H9 (cell line): ENCODE measurements at regions not wholly inside any gene's neighbourhood (a gene's known extent, or its start where the extent isn't known, plus 50 kb on each side); places are given as distances from the start of the nearest gene placed in this dataset.

Source experiments
- DNase-seq: peaks from one replicate; pipeline ENCODE4 v3.0.0-alpha.2; 2017
- H2AFZ ChIP-seq: one replicate; pipeline ENCODE4 v1.6.1; 2013; ENCODE audit warnings: mild to moderate bottlenecking, low read length, control low read depth, moderate library complexity
- H2AK5ac ChIP-seq: 2 replicates; pipeline ENCODE4 v1.6.1; 2013; ENCODE audit warnings: low read length, control low read depth, mixed read lengths; ENCODE audit not compliant: insufficient read length
- H2BK120ac ChIP-seq: one replicate; pipeline ENCODE4 v1.6.1; 2013; ENCODE audit warnings: low read depth, mild to moderate bottlenecking, low read length, control low read depth, inconsistent platforms; ENCODE audit not compliant: poor library complexity, severe bottlenecking
- H2BK12ac ChIP-seq: 2 replicates; pipeline ENCODE4 v1.6.1; 2013; ENCODE audit warnings: low read length, control low read depth, mixed read lengths, low read depth; ENCODE audit not compliant: insufficient read length
- H2BK15ac ChIP-seq: 2 replicates; pipeline ENCODE4 v1.6.1; 2013; ENCODE audit warnings: low read depth, low read length, control low read depth
- H2BK20ac ChIP-seq: one replicate; pipeline ENCODE4 v1.6.1; 2013; ENCODE audit warnings: low read depth, mild to moderate bottlenecking, low read length, control low read depth, inconsistent platforms; ENCODE audit not compliant: poor library complexity, severe bottlenecking
- H2BK5ac ChIP-seq: 2 replicates; pipeline ENCODE4 v1.6.1; 2013; ENCODE audit warnings: low read length, control low read depth, mixed read lengths; ENCODE audit not compliant: insufficient read length
- H3K14ac ChIP-seq: 2 replicates; pipeline ENCODE4 v1.6.1; 2013; ENCODE audit warnings: low read length, control low read depth; ENCODE audit not compliant: insufficient read depth
- H3K18ac ChIP-seq: 2 replicates; pipeline ENCODE4 v1.6.1; 2013; ENCODE audit warnings: low read depth, mild to moderate bottlenecking, mixed read lengths, low read length, control low read depth; ENCODE audit not compliant: insufficient read length
- H3K23ac ChIP-seq: 2 replicates; pipeline ENCODE4 v1.6.1; 2013; ENCODE audit warnings: low read length, control low read depth, mixed read lengths, low read depth; ENCODE audit not compliant: insufficient read length
- H3K23me2 ChIP-seq: 2 replicates; pipeline ENCODE4 v1.6.1; 2013; ENCODE audit warnings: low read depth, mild to moderate bottlenecking, mixed read lengths, low read length, control low read depth; ENCODE audit not compliant: insufficient read length, poor library complexity, severe bottlenecking
- H3K27ac ChIP-seq: 2 replicates; pipeline ENCODE4 v1.5.1; 2013; ENCODE audit warnings: low read length, control low read depth, mixed read lengths, low read depth; ENCODE audit not compliant: insufficient read length
- H3K27me3 ChIP-seq: 2 replicates; pipeline ENCODE4 v1.6.1; 2013; ENCODE audit warnings: low read length, control low read depth, inconsistent platforms; ENCODE audit not compliant: insufficient read depth
- H3K4ac ChIP-seq: 2 replicates; pipeline ENCODE4 v1.6.1; 2013; ENCODE audit warnings: low read depth, mild to moderate bottlenecking, control low read depth, inconsistent platforms, low read length, moderate library complexity
- H3K4me1 ChIP-seq: 2 replicates; pipeline ENCODE4 v1.6.1; 2013; ENCODE audit warnings: low read length, control low read depth, inconsistent platforms; ENCODE audit not compliant: insufficient read depth
- H3K4me2 ChIP-seq: 2 replicates; pipeline ENCODE4 v1.6.1; 2013; ENCODE audit warnings: low read length, control low read depth, mixed read lengths; ENCODE audit not compliant: insufficient read length, insufficient read depth
- H3K56ac ChIP-seq: 2 replicates; pipeline ENCODE4 v1.6.1; 2013; ENCODE audit warnings: low read depth, mild to moderate bottlenecking, mixed read lengths, low read length, control low read depth; ENCODE audit not compliant: insufficient read length
- H3K79me1 ChIP-seq: 2 replicates; pipeline ENCODE4 v1.6.1; 2013; ENCODE audit warnings: low read depth, mild to moderate bottlenecking, moderate library complexity, low read length, control low read depth, inconsistent platforms; ENCODE audit not compliant: insufficient read depth, poor library complexity, severe bottlenecking
- H3K79me2 ChIP-seq: 2 replicates; pipeline ENCODE4 v1.6.1; 2013; ENCODE audit warnings: low read length, control low read depth, inconsistent platforms; ENCODE audit not compliant: insufficient read depth
- H3K9ac ChIP-seq: 2 replicates; pipeline ENCODE4 v1.6.1; 2013; ENCODE audit warnings: low read length, control low read depth, mixed read lengths; ENCODE audit not compliant: insufficient read length; ENCODE audit errors: extremely low read depth
- H3K9me3 ChIP-seq: one replicate; pipeline ENCODE4 v1.6.1; 2013; ENCODE audit warnings: low read depth, low read length, inconsistent platforms; ENCODE audit not compliant: control insufficient read depth
- H3T11ph ChIP-seq: one replicate; pipeline ENCODE4 v1.6.1; 2013; ENCODE audit warnings: mild to moderate bottlenecking, low read length, control low read depth, inconsistent platforms
- H4K20me1 ChIP-seq: one replicate; pipeline ENCODE4 v1.6.1; 2013; ENCODE audit not compliant: control insufficient read depth, insufficient read length, insufficient read depth
- H4K5ac ChIP-seq: 2 replicates; pipeline ENCODE4 v1.6.1; 2013; ENCODE audit warnings: low read depth, mild to moderate bottlenecking, mixed read lengths, low read length, control low read depth; ENCODE audit not compliant: insufficient read length
- H4K8ac ChIP-seq: replicated peaks from 2 replicates; pipeline ENCODE4 v1.6.1; 2013; ENCODE audit warnings: low read length, control low read depth, mixed read lengths, low read depth; ENCODE audit not compliant: insufficient read length
- H4K91ac ChIP-seq: 2 replicates; pipeline ENCODE4 v1.6.1; 2013; ENCODE audit warnings: low read depth, mild to moderate bottlenecking, moderate library complexity, mixed read lengths, low read length, control low read depth; ENCODE audit not compliant: insufficient read length
- H3K27ac Mint-ChIP-seq, 3 experiments: 2 replicates in 2 of 3; 3 replicates in 1 of 3; pipeline ENCODE4 v1.8.0; 2020 to 2021; ENCODE audit warnings: mixed read lengths in 3 of 3, mild to moderate bottlenecking in 1 of 3, moderate library complexity in 1 of 3
- H3K27me3 Mint-ChIP-seq: 2 replicates; pipeline ENCODE4 v1.8.0; 2021; ENCODE audit warnings: low read depth, mild to moderate bottlenecking, moderate library complexity, mixed read lengths
- H3K36me3 Mint-ChIP-seq, 3 experiments: 2 replicates in 2 of 3; 3 replicates in 1 of 3; pipeline ENCODE4 v1.8.0; 2020 to 2021; ENCODE audit warnings: low read depth in 3 of 3, mixed read lengths in 3 of 3; ENCODE audit not compliant: insufficient read depth in 1 of 3
- H3K4me1 Mint-ChIP-seq, 2 experiments: 2 replicates each; pipeline ENCODE4 v1.8.0; 2020; ENCODE audit warnings: mixed read lengths in 2 of 2
- H3K4me3 Mint-ChIP-seq, 2 experiments: 2 replicates in 1 of 2; 3 replicates in 1 of 2; pipeline ENCODE4 v1.8.0; 2020 to 2021; ENCODE audit warnings: mild to moderate bottlenecking in 2 of 2, mixed read lengths in 2 of 2, moderate library complexity in 1 of 2
- H3K9me3 Mint-ChIP-seq, 2 experiments: 2 replicates in 1 of 2; 3 replicates in 1 of 2; pipeline ENCODE4 v1.8.0; 2020; ENCODE audit warnings: mild to moderate bottlenecking in 2 of 2, mixed read lengths in 2 of 2, moderate library complexity in 1 of 2
- TF ChIP-seq, protein P1 (sequence below): fragments of 200-600 bp; sonication (generic); conservative IDR thresholded peaks from 3 replicates; pipeline ENCODE4 v1.8.0; 2021; ENCODE audit warnings: antibody characterized with exemption, mild to moderate bottlenecking

DNA sequence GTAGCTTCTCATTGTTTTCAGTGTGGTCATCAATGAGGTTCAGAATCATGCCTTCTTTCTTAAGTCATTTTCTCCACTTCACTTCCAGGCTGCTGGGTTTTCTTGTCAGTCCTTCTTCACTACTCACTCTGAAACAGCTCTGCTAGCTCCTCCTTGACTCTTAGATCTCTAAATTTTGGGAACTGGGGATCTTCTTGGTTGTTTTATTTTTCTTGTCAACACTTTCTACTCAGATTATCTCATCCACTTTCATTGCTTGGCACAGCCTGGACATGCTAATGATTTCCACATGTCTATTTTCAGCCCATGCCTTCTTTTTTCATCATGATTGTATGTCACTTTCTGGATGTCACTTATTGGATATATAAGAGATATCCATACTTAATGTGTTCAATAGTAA is 517.8 kb upstream of the DSEL start:
- no peak overlapping the region for H2AFZ ChIP-seq
- no peak overlapping the region for H3K4ac ChIP-seq
- no peaks in the 10 kb centered on the region for H3K36me3 Mint-ChIP-seq

More for the DNA sequence above, 517.8 kb upstream of the DSEL start:
- H4K91ac ChIP-seq, result no peak overlapping the region
- no peak overlapping the region for H4K8ac ChIP-seq
- Mint-ChIP-seq H3K9me3 (no peaks in the 10 kb centered on the region), H3K27ac (no peak overlapping the region), H3K4me1 (no peaks in the 10 kb centered on the region), H3K4me3 (no peak overlapping the region), H3K27me3 (no peaks in the 10 kb centered on the region; the same call in 1 of the 2 replicates)
- no peak for DNase-seq
- no peaks in the 10 kb centered on the region for H3K9me3 ChIP-seq
- H3K18ac ChIP-seq, result no peak overlapping the region
- H4K20me1 ChIP-seq, result no peaks in the 10 kb centered on the region
- H3K4me2 ChIP-seq, result no peak overlapping the region
- no peak overlapping the region for H3K23ac ChIP-seq
- no peaks in the 10 kb centered on the region for H3K79me2 ChIP-seq
- H2BK15ac ChIP-seq, result no peak overlapping the region
- H3K79me1 ChIP-seq, result no peaks in the 10 kb centered on the region
- no peak overlapping the region for H3T11ph ChIP-seq
- H3K9ac ChIP-seq, result no peak overlapping the region
- no peak overlapping the region for H2AK5ac ChIP-seq
- no peak overlapping the region for H3K56ac ChIP-seq
- no peaks in the 10 kb centered on the region for H3K4me1 ChIP-seq
- H3K14ac ChIP-seq, result no peak overlapping the region
- TF ChIP-seq, protein P1, sequence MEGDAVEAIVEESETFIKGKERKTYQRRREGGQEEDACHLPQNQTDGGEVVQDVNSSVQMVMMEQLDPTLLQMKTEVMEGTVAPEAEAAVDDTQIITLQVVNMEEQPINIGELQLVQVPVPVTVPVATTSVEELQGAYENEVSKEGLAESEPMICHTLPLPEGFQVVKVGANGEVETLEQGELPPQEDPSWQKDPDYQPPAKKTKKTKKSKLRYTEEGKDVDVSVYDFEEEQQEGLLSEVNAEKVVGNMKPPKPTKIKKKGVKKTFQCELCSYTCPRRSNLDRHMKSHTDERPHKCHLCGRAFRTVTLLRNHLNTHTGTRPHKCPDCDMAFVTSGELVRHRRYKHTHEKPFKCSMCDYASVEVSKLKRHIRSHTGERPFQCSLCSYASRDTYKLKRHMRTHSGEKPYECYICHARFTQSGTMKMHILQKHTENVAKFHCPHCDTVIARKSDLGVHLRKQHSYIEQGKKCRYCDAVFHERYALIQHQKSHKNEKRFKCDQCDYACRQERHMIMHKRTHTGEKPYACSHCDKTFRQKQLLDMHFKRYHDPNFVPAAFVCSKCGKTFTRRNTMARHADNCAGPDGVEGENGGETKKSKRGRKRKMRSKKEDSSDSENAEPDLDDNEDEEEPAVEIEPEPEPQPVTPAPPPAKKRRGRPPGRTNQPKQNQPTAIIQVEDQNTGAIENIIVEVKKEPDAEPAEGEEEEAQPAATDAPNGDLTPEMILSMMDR, result no peak
- no peak overlapping the region for H2BK5ac ChIP-seq
- H3K23me2 ChIP-seq, result no peaks in the 10 kb centered on the region
- no peak overlapping the region for H3K27ac ChIP-seq
- H2BK12ac ChIP-seq, result no peak overlapping the region
- H3K27me3 ChIP-seq, result no peaks in the 10 kb centered on the region
- no peak overlapping the region for H4K5ac ChIP-seq
- H2BK20ac ChIP-seq, result no peak overlapping the region
- no peak overlapping the region for H2BK120ac ChIP-seq
